H1 (cell line): ENCODE measurements at regions not wholly inside any gene's neighbourhood (a gene's known extent, or its start where the extent isn't known, plus 50 kb on each side); places are given as distances from the start of the nearest gene placed in this dataset.

ENCODE experiments used
- CTCF ChIA-PET: fragments of 300-600 bp; sonication (Branson Sonifier 250); formaldehyde crosslinking; loops from one replicate; lab custom pipeline; 2021; ENCODE audit not compliant: partially characterized antibody; lab: Charles Lee
- POLR2A ChIA-PET: fragments of 300-600 bp; sonication (Branson Sonifier 250); formaldehyde crosslinking; loops from one replicate; lab custom pipeline; 2021; ENCODE audit warnings: inconsistent platforms; ENCODE audit not compliant: partially characterized antibody; lab: Charles Lee
- DNase-seq, 2 experiments: peaks; one replicate each; pipeline versions ENCODE4 v3.0.0 to v3.0.0-alpha.2; 2010 to 2022; ENCODE audit warnings: low spot score in 2 of 2, low read depth in 1 of 2, mixed read lengths in 1 of 2
- FAIRE-seq: peaks from 2 replicates; lab custom pipeline; 2011; peaks lifted over from hg19 to GRCh38; lab: Jason Lieb, UNC
- H2AFZ ChIP-seq: 2 replicates; pipeline ENCODE4 v1.8.1; 2012; ENCODE audit warnings: low read length, inconsistent platforms
- H2AK5ac ChIP-seq: 2 replicates; pipeline ENCODE4 v1.6.1; 2013; ENCODE audit warnings: low read depth, low read length
- H2BK120ac ChIP-seq: replicated peaks from 2 replicates; pipeline ENCODE3; 2013; ENCODE audit warnings: low read depth, low read length, inconsistent platforms
- H2BK12ac ChIP-seq: 2 replicates; pipeline ENCODE4 v1.6.1; 2013; ENCODE audit warnings: low read depth, low read length
- H2BK15ac ChIP-seq: 2 replicates; pipeline ENCODE4 v1.6.1; 2013; ENCODE audit warnings: low read length
- H2BK20ac ChIP-seq: 2 replicates; pipeline ENCODE4 v1.6.1; 2013; ENCODE audit warnings: low read length
- H2BK5ac ChIP-seq: 2 replicates; pipeline ENCODE4 v1.6.1; 2013; ENCODE audit warnings: low read depth, low read length
- H3K14ac ChIP-seq: 2 replicates; pipeline ENCODE4 v1.6.1; 2013; ENCODE audit warnings: inconsistent platforms; ENCODE audit not compliant: insufficient read length
- H3K18ac ChIP-seq: 2 replicates; pipeline ENCODE4 v1.6.1; 2013; ENCODE audit warnings: low read length; ENCODE audit errors: extremely low read depth
- H3K23ac ChIP-seq: 2 replicates; pipeline ENCODE4 v1.6.1; 2013; ENCODE audit warnings: inconsistent platforms; ENCODE audit not compliant: insufficient read length
- H3K23me2 ChIP-seq: 2 replicates; pipeline ENCODE4 v1.6.1; 2013; ENCODE audit warnings: low read depth, low read length
- H3K27ac ChIP-seq: 2 replicates; pipeline ENCODE4 v1.6.1; 2011; ENCODE audit warnings: low read depth, low read length, inconsistent platforms
- H3K27me3 ChIP-seq, 4 experiments: replicated peaks in 1 of 4; 1 replicate in 1 of 4; 2 replicates in 3 of 4; pipeline versions ENCODE4 v1.6.1 to v1.8.1; 2011 to 2013; ENCODE audit warnings: low read length in 3 of 4, mild to moderate bottlenecking in 3 of 4, inconsistent platforms in 2 of 4, mixed read lengths in 2 of 4, moderate library complexity in 1 of 4; ENCODE audit not compliant: control insufficient read depth in 3 of 4, insufficient read depth in 3 of 4; ENCODE audit errors: extremely low read depth in 1 of 4
- H3K36me3 ChIP-seq, 4 experiments: 2 replicates each; pipeline versions ENCODE4 v1.6.1 to v1.8.1; 2011 to 2013; ENCODE audit warnings: mild to moderate bottlenecking in 4 of 4, low read length in 3 of 4, moderate library complexity in 2 of 4, control low read depth in 1 of 4, inconsistent platforms in 1 of 4; ENCODE audit not compliant: insufficient read depth in 4 of 4, control insufficient read depth in 2 of 4
- H3K4ac ChIP-seq: replicated peaks from 2 replicates; pipeline ENCODE3; 2013; ENCODE audit warnings: low read length, low read depth, mixed read lengths, inconsistent platforms; ENCODE audit not compliant: insufficient read length
- H3K4me1 ChIP-seq, 4 experiments: replicated peaks in 1 of 4; 1 replicate in 1 of 4; 2 replicates in 3 of 4; pipeline versions ENCODE4 v1.6.1 to v1.8.1; 2011 to 2013; ENCODE audit warnings: low read length in 3 of 4, inconsistent platforms in 2 of 4, mixed read lengths in 1 of 4; ENCODE audit not compliant: insufficient read depth in 4 of 4, control insufficient read depth in 3 of 4
- H3K4me2 ChIP-seq, 2 experiments: 2 replicates each; pipeline versions ENCODE4 v1.6.1 to v1.8.1; 2011 to 2013; ENCODE audit warnings: low read depth in 2 of 2, low read length in 2 of 2, control low read depth in 1 of 2, inconsistent platforms in 1 of 2, mild to moderate bottlenecking in 1 of 2; ENCODE audit not compliant: insufficient read depth in 1 of 2
- H3K4me3 ChIP-seq, 4 experiments: fragments of 200-600, 300-600 bp in 1 of 4; sonication (generic), shearing (Covaris generic), sonication (Bioruptor Twin) in 1 of 4; 2 replicates each; pipeline versions ENCODE4 v1.5.1 to v1.8.1; 2011 to 2016; ENCODE audit warnings: low read length in 4 of 4, low read depth in 3 of 4, control low read depth in 2 of 4, inconsistent platforms in 2 of 4, mild to moderate bottlenecking in 2 of 4, mixed read lengths in 1 of 4, moderate library complexity in 1 of 4; ENCODE audit not compliant: insufficient read depth in 2 of 4; ENCODE audit errors: extremely low read depth in 1 of 4
- H3K56ac ChIP-seq: replicated peaks from 2 replicates; pipeline ENCODE3; 2013; ENCODE audit warnings: low read depth, mild to moderate bottlenecking, mixed read lengths, low read length, inconsistent platforms; ENCODE audit not compliant: insufficient read length
- H3K79me1 ChIP-seq: 2 replicates; pipeline ENCODE4 v1.6.1; 2013; ENCODE audit warnings: low read depth, low read length, control low read depth
- H3K79me2 ChIP-seq, 2 experiments: 2 replicates each; pipeline versions ENCODE4 v1.6.1 to v1.8.1; 2012 to 2013; ENCODE audit warnings: low read length in 2 of 2, mild to moderate bottlenecking in 2 of 2, inconsistent platforms in 1 of 2; ENCODE audit not compliant: insufficient read depth in 2 of 2, control insufficient read depth in 1 of 2
- H3K9ac ChIP-seq, 4 experiments: replicated peaks in 1 of 4; 1 replicate in 1 of 4; 2 replicates in 3 of 4; pipeline versions ENCODE4 v1.6.1 to v1.8.1; 2011 to 2013; ENCODE audit warnings: low read depth in 3 of 4, low read length in 3 of 4, control low read depth in 2 of 4, mild to moderate bottlenecking in 2 of 4, moderate library complexity in 2 of 4, inconsistent platforms in 1 of 4; ENCODE audit errors: extremely low read depth in 1 of 4
- H3K9me3 ChIP-seq, 2 experiments: 2 replicates each; pipeline versions ENCODE4 v1.6.1 to v1.8.1; 2012 to 2013; ENCODE audit warnings: mild to moderate bottlenecking in 2 of 2, moderate library complexity in 2 of 2, control low read depth in 1 of 2, inconsistent platforms in 1 of 2, low read depth in 1 of 2, low read length in 1 of 2, mixed read lengths in 1 of 2; ENCODE audit not compliant: insufficient read depth in 2 of 2
- H4K20me1 ChIP-seq, 2 experiments: replicated peaks in 1 of 2; 2 replicates each; pipeline versions ENCODE3 to v1.8.1; 2011 to 2013; ENCODE audit warnings: inconsistent platforms in 2 of 2, low read length in 2 of 2, mild to moderate bottlenecking in 1 of 2; ENCODE audit not compliant: insufficient read depth in 2 of 2, control insufficient read depth in 1 of 2
- H4K5ac ChIP-seq: 2 replicates; pipeline ENCODE4 v1.6.1; 2013; ENCODE audit warnings: low read length, low read depth, mixed read lengths, inconsistent platforms; ENCODE audit not compliant: insufficient read length
- H4K8ac ChIP-seq: 2 replicates; pipeline ENCODE4 v1.8.0; 2013; ENCODE audit warnings: mild to moderate bottlenecking, moderate library complexity, low read length, inconsistent platforms; ENCODE audit not compliant: insufficient read depth; ENCODE audit errors: extremely low read depth
- H4K91ac ChIP-seq: replicated peaks from 2 replicates; pipeline ENCODE3; 2013; ENCODE audit warnings: low read length, mixed read lengths, inconsistent platforms; ENCODE audit not compliant: insufficient read length
- RFX5 ChIP-seq: IDR thresholded peaks from 2 replicates; pipeline ENCODE4 v1.6.1; 2011; ENCODE audit warnings: low read depth, low read length, improper control_type of control experiment, borderline replicate concordance
- SIX5 ChIP-seq: IDR thresholded peaks from 2 replicates; pipeline ENCODE4 v1.6.1; 2011; ENCODE audit warnings: mild to moderate bottlenecking, low read depth, low read length
- SP4 ChIP-seq: IDR thresholded peaks from 2 replicates; pipeline ENCODE4 v1.6.1; 2012; ENCODE audit warnings: low read length, inconsistent platforms
- WGBS, 2 experiments: shearing (Covaris generic) in 1 of 2; methylation state at CpG; one replicate each; pipeline versions ENCODE4 v1.1.6 to v1.1.7; 2013 to 2015; ENCODE audit warnings: low lambda C conversion rate in 2 of 2, mixed read lengths in 2 of 2, inconsistent platforms in 1 of 2, low coverage in 1 of 2, missing lambda C conversion rate in 1 of 2; ENCODE audit not compliant: insufficient replicate concordance in 2 of 2, insufficient coverage in 1 of 2, insufficient read length in 1 of 2; ENCODE audit errors: extremely low coverage in 1 of 2, missing lambda C conversion rate in 1 of 2; 5-methylcytosine and 5-hydroxymethylcytosine counted together

DNA sequence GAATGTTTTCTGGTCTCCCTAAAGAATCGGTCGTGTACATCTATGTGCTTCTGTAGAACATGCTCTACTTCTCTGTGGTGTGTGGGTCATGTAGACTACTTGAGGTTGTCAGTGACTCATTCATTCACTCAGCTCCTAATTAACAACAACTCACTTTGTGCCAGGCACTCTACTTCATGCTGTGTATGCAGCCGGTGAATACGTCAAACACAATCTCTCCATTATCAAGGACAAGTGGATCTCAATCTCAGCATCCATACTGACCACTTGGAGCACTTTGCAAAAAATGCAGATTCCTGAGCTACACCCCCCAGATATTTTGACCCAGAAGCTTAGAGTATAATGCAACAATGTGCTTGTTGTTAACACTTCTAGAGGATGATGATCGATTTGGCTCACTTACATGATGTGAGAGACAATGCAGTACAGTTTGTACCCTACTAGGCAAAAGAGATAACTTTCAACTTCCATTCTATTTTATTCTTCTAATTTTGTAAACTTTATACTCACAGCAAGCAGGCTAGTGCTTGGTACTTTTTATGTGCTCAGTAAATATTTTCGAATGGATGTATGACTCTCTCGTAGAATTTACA lies 508.6 kb upstream of the ADAMTS5 start:
- 93% methylated on average over 7 of the region's 7 CpGs; no CpG with 5 or more reads in 1 of the 2 experiments for WGBS, 2 experiments
- ChIA-PET CTCF (interaction anchor here (0.8 to 1.7 kb wide), 3 partner anchors 9 to 861 kb away, joined by 3 to 4 read pairs (median 3); no protein-coding TSS in a partner anchor), POLR2A (no interaction called here)
- FAIRE-seq: no peak
- no peak for TF ChIP-seq SIX5
- TF ChIP-seq SP4: no peak
- TF ChIP-seq RFX5: no peak
- Histone ChIP-seq H4K20me1 (no peaks in the 10 kb centered on the region), H3K4ac (no peak overlapping the region), H3K56ac (no peak overlapping the region), H3K23me2 (no peaks in the 10 kb centered on the region), H4K8ac (no peak overlapping the region), H3K79me1 (no peaks in the 10 kb centered on the region), H2BK5ac (no peak overlapping the region), H3K4me1 (no peaks in the 10 kb centered on the region), H3K36me3 (no peaks in the 10 kb centered on the region), H3K4me3 (no peak overlapping the region), H3K14ac (no peak overlapping the region), H3K23ac (no peak overlapping the region), H2BK20ac (no peak overlapping the region), H2BK15ac (no peak overlapping the region), H2AK5ac (no peak overlapping the region), H3K4me2 (no peak overlapping the region), H3K27me3 (no peaks in the 10 kb centered on the region), H3K79me2 (no peaks in the 10 kb centered on the region), H2BK12ac (no peak overlapping the region), H4K5ac (no peak overlapping the region), H3K27ac (no peak overlapping the region), H2AFZ (no peak overlapping the region), H2BK120ac (no peak overlapping the region), H3K18ac (no peak overlapping the region), H3K9ac (no peak overlapping the region), H4K91ac (no peak overlapping the region), H3K9me3 (no peaks in the 10 kb centered on the region)
- no peak for DNase-seq
